Loucy (cell line): ENCODE measurements at regions not wholly inside any gene's neighbourhood (a gene's known extent, or its start where the extent isn't known, plus 50 kb on each side); places are given as distances from the start of the nearest gene placed in this dataset.

Experiments used
- H2AFZ ChIP-seq: fragments of 200-600 bp; sonication (generic); 2 replicates; pipeline ENCODE4 v1.6.0; 2016; ENCODE audit warnings: antibody characterized with exemption, mild to moderate bottlenecking, low read length, moderate library complexity
- H3F3A ChIP-seq: fragments of 200-600 bp; 2 replicates; pipeline ENCODE4 v1.6.0; 2016; ENCODE audit warnings: antibody characterized with exemption, low read depth, mild to moderate bottlenecking
- H3K27me3 ChIP-seq: fragments of 200-600 bp; sonication (generic); 2 replicates; pipeline ENCODE4 v1.6.1; 2014; ENCODE audit warnings: low read length, mild to moderate bottlenecking; ENCODE audit not compliant: insufficient read depth, poor library complexity, severe bottlenecking
- H3K36me3 ChIP-seq: fragments of 200-600 bp; sonication (generic); 2 replicates; pipeline ENCODE4 v1.6.1; 2016; ENCODE audit warnings: low read length; ENCODE audit not compliant: insufficient read depth
- H3K4me1 ChIP-seq: fragments of 200-600 bp; sonication (generic); 2 replicates; pipeline ENCODE4 v1.5.1; 2014; ENCODE audit warnings: low read length, mild to moderate bottlenecking; ENCODE audit not compliant: insufficient read depth, poor library complexity, severe bottlenecking
- H3K4me2 ChIP-seq: fragments of 200-600 bp; sonication (generic); 2 replicates; pipeline ENCODE4 v1.6.0; 2014; ENCODE audit warnings: antibody characterized with exemption, low read length, low read depth, mild to moderate bottlenecking; ENCODE audit not compliant: poor library complexity, severe bottlenecking
- H3K4me3 ChIP-seq: fragments of 200-600 bp; sonication (generic); 2 replicates; pipeline ENCODE4 v1.5.1; 2014; ENCODE audit warnings: low read length, mild to moderate bottlenecking, mixed read lengths; ENCODE audit not compliant: poor library complexity, severe bottlenecking
- H3K79me2 ChIP-seq: fragments of 200-600 bp; sonication (generic); 2 replicates; pipeline ENCODE4 v1.6.1; 2014; ENCODE audit warnings: low read length; ENCODE audit not compliant: insufficient read depth
- H3K9ac ChIP-seq: fragments of 200-600 bp; sonication (generic); 2 replicates; pipeline ENCODE4 v1.6.0; 2014; ENCODE audit warnings: mild to moderate bottlenecking, low read depth, low read length, moderate library complexity; ENCODE audit not compliant: poor library complexity, severe bottlenecking
- H3K9me2 ChIP-seq: fragments of 200-600 bp; sonication (generic); replicated peaks from 2 replicates; pipeline ENCODE4 v1.6.1; 2016; ENCODE audit warnings: low read depth, low read length, mixed read lengths
- H3K9me3 ChIP-seq: fragments of 200-600 bp; sonication (generic); 2 replicates; pipeline ENCODE4 v1.6.1; 2014; ENCODE audit warnings: mild to moderate bottlenecking, antibody characterized with exemption, low read length, low read depth; ENCODE audit not compliant: insufficient read depth
- H4K20me1 ChIP-seq: fragments of 200-600 bp; sonication (generic); 2 replicates; pipeline ENCODE4 v1.6.0; 2014; ENCODE audit warnings: antibody characterized with exemption, low read length, mild to moderate bottlenecking; ENCODE audit not compliant: insufficient read depth, poor library complexity, severe bottlenecking
- EZH2phosphoT487 ChIP-seq: fragments of 200-600 bp; IDR thresholded peaks from 2 replicates; pipeline ENCODE4 v1.6.1; 2018; ENCODE audit warnings: antibody characterized with exemption, mild to moderate bottlenecking, moderate library complexity, borderline replicate concordance
- TF ChIP-seq, protein P1 (sequence below): fragments of 200-600 bp; sonication (generic); conservative IDR thresholded peaks from 2 replicates; pipeline ENCODE4 v1.5.1; 2014; ENCODE audit warnings: mild to moderate bottlenecking, antibody characterized with exemption, low read length

GRCh38 chr2:12316476-12316875 lies 400.3 kb upstream of the TRIB2 start:
- Histone ChIP-seq H3K36me3 (no peaks in the 10 kb centered on the region), H3K27me3 (no peaks in the 10 kb centered on the region), H3K9me3 (no peaks in the 10 kb centered on the region), H3F3A (no peaks in the 10 kb centered on the region), H3K4me2 (no peak overlapping the region), H3K79me2 (no peaks in the 10 kb centered on the region), H2AFZ (no peak overlapping the region), H4K20me1 (no peaks in the 10 kb centered on the region), H3K4me3 (no peak overlapping the region), H3K4me1 (peaks cover 18% of the 10 kb centered on the region), H3K9ac (no peak overlapping the region), H3K9me2 (no peaks in the 10 kb centered on the region)
- no peak for TF ChIP-seq EZH2phosphoT487
- TF ChIP-seq, protein P1, sequence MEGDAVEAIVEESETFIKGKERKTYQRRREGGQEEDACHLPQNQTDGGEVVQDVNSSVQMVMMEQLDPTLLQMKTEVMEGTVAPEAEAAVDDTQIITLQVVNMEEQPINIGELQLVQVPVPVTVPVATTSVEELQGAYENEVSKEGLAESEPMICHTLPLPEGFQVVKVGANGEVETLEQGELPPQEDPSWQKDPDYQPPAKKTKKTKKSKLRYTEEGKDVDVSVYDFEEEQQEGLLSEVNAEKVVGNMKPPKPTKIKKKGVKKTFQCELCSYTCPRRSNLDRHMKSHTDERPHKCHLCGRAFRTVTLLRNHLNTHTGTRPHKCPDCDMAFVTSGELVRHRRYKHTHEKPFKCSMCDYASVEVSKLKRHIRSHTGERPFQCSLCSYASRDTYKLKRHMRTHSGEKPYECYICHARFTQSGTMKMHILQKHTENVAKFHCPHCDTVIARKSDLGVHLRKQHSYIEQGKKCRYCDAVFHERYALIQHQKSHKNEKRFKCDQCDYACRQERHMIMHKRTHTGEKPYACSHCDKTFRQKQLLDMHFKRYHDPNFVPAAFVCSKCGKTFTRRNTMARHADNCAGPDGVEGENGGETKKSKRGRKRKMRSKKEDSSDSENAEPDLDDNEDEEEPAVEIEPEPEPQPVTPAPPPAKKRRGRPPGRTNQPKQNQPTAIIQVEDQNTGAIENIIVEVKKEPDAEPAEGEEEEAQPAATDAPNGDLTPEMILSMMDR = no peak

DNA sequence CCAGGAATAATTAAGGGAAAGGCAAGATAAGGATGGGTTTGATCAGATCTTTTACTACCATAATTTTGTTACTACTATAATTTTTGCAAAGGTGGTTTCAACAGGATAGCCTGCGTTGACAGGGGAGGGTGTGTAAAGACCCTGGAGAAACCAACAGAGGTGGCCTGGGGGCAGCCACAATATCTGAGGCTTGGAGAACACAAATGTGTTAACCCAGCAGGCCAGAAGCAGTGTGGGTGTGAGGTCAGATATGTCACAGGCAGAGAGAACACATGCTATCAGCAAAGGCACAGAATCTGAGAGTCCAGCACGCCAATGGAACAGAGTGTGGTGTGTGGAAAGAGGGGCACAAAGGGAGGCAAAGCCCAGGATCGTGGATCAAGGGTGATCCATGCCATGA lies 399.4 kb upstream of the TRIB2 start:
- H3K79me2 ChIP-seq = no peaks in the 10 kb centered on the region
- TF ChIP-seq, protein P1 = no peak
- no peak for TF ChIP-seq EZH2phosphoT487
- no peak overlapping the region for H3K9ac ChIP-seq
- H3F3A ChIP-seq = no peaks in the 10 kb centered on the region
- H2AFZ ChIP-seq = no peak overlapping the region
- no peaks in the 10 kb centered on the region for H3K27me3 ChIP-seq
- no peaks in the 10 kb centered on the region for H3K9me3 ChIP-seq
- H3K36me3 ChIP-seq = no peaks in the 10 kb centered on the region
- no peak overlapping the region for H3K4me2 ChIP-seq
- H3K9me2 ChIP-seq = no peaks in the 10 kb centered on the region
- no peak overlapping the region for H3K4me3 ChIP-seq
- no peaks in the 10 kb centered on the region for H4K20me1 ChIP-seq
- peaks cover 17% of the 10 kb centered on the region for H3K4me1 ChIP-seq

GRCh38 chr2:12317814-12318426 lies 398.8 kb upstream of the TRIB2 start:
- Histone ChIP-seq H3K4me3 (no peak overlapping the region), H4K20me1 (no peaks in the 10 kb centered on the region), H3K79me2 (no peaks in the 10 kb centered on the region), H2AFZ (no peak overlapping the region), H3K9me3 (no peaks in the 10 kb centered on the region), H3K27me3 (no peaks in the 10 kb centered on the region), H3K4me1 (peaks cover 15% of the 10 kb centered on the region), H3K9ac (no peak overlapping the region), H3K36me3 (no peaks in the 10 kb centered on the region), H3F3A (no peaks in the 10 kb centered on the region), H3K4me2 (no peak overlapping the region), H3K9me2 (no peaks in the 10 kb centered on the region)
- TF ChIP-seq, protein P1 = no peak
- TF ChIP-seq EZH2phosphoT487 = no peak
